CD8-positive, alpha-beta memory T cell (primary cell): ENCODE measurements at regions not wholly inside any gene's neighbourhood (a gene's known extent, or its start where the extent isn't known, plus 50 kb on each side); places are given as distances from the start of the nearest gene placed in this dataset.

ENCODE experiments used
- CTCF ChIA-PET: fragments of 350-600 bp; sonication (Branson Sonifier 250); formaldehyde crosslinking; loops from one replicate; lab custom pipeline; 2021; ENCODE audit warnings: antibody characterized with exemption; lab: Charles Lee
- POLR2A ChIA-PET: fragments of 350-600 bp; sonication (Branson Sonifier 250); formaldehyde crosslinking; loops from one replicate; lab custom pipeline; 2021; ENCODE audit warnings: antibody characterized with exemption; lab: Charles Lee
- DNase-seq, 5 donors: peaks; one replicate each; pipeline versions ENCODE4 v3.0.0 to v3.0.0-alpha.2; 2020 to 2022; ENCODE audit warnings: mixed read lengths in 1 of 5
- H3K27ac ChIP-seq: one replicate; pipeline ENCODE4 v1.7.0; 2013; ENCODE audit warnings: low read depth, mild to moderate bottlenecking, low read length, moderate library complexity
- H3K27me3 ChIP-seq: 2 replicates; pipeline ENCODE4 v1.7.0; 2013; ENCODE audit warnings: low read length, mild to moderate bottlenecking; ENCODE audit not compliant: insufficient read depth, poor library complexity, severe bottlenecking
- H3K36me3 ChIP-seq: 2 replicates; pipeline ENCODE4 v1.7.0; 2013; ENCODE audit warnings: mild to moderate bottlenecking, low read length, moderate library complexity; ENCODE audit not compliant: insufficient read depth
- H3K4me1 ChIP-seq: 2 replicates; pipeline ENCODE4 v1.7.0; 2013; ENCODE audit warnings: mild to moderate bottlenecking, low read length, moderate library complexity; ENCODE audit not compliant: insufficient read depth
- H3K4me3 ChIP-seq: 2 replicates; pipeline ENCODE4 v1.7.0; 2013; ENCODE audit warnings: mild to moderate bottlenecking, low read length
- H3K9me3 ChIP-seq: 2 replicates; pipeline ENCODE4 v1.7.0; 2013; ENCODE audit warnings: mild to moderate bottlenecking, low read length
- H3K27ac Mint-ChIP-seq, 8 donors: one replicate each; pipeline ENCODE4 v1.8.0; 2020 to 2021; ENCODE audit warnings: mixed read lengths in 8 of 8, mild to moderate bottlenecking in 6 of 8, inconsistent platforms in 3 of 8, moderate library complexity in 3 of 8
- H3K27me3 Mint-ChIP-seq, 2 donors: one replicate each; pipeline ENCODE4 v1.8.0; 2020 to 2021; ENCODE audit warnings: mixed read lengths in 2 of 2, mild to moderate bottlenecking in 1 of 2, moderate library complexity in 1 of 2
- H3K36me3 Mint-ChIP-seq, 3 donors: one replicate each; pipeline ENCODE4 v1.8.0; 2020 to 2021; ENCODE audit warnings: mixed read lengths in 3 of 3, inconsistent platforms in 1 of 3, mild to moderate bottlenecking in 1 of 3
- H3K4me1 Mint-ChIP-seq, 3 donors: one replicate each; pipeline ENCODE4 v1.8.0; 2020 to 2021; ENCODE audit warnings: mixed read lengths in 3 of 3, inconsistent platforms in 1 of 3, mild to moderate bottlenecking in 1 of 3
- H3K4me3 Mint-ChIP-seq, 7 donors: one replicate each; pipeline ENCODE4 v1.8.0; 2020 to 2021; ENCODE audit warnings: mixed read lengths in 7 of 7, mild to moderate bottlenecking in 6 of 7, moderate library complexity in 4 of 7, inconsistent platforms in 2 of 7
- H3K9me3 Mint-ChIP-seq, 5 donors: one replicate each; pipeline ENCODE4 v1.8.0; 2020 to 2022; ENCODE audit warnings: mixed read lengths in 5 of 5, mild to moderate bottlenecking in 3 of 5, moderate library complexity in 2 of 5, inconsistent platforms in 1 of 5

- no peaks in the 10 kb centered on the region for H3K4me1 Mint-ChIP-seq
- peaks cover 0 to 5% (median 0%) of the 10 kb centered on the region in 5 donors for H3K9me3 Mint-ChIP-seq
- H3K36me3 ChIP-seq, result no peaks in the 10 kb centered on the region
- no peaks in the 10 kb centered on the region for H3K36me3 Mint-ChIP-seq
- no peak for DNase-seq
- no peak overlapping the region for H3K4me3 Mint-ChIP-seq
- H3K27ac ChIP-seq, result no peak overlapping the region
- H3K4me1 ChIP-seq, result no peaks in the 10 kb centered on the region
- ChIA-PET CTCF (no interaction called here), POLR2A (no interaction called here)
- no peak overlapping the region for H3K27ac Mint-ChIP-seq
- no peaks in the 10 kb centered on the region for H3K27me3 Mint-ChIP-seq
- no peak overlapping the region for H3K4me3 ChIP-seq
- H3K9me3 ChIP-seq, result no peaks in the 10 kb centered on the region
- H3K27me3 ChIP-seq, result no peaks in the 10 kb centered on the region
Measured at GRCh38 chr9:115943431-115944165, 210.0 kb upstream of the PAPPA start.

DNA sequence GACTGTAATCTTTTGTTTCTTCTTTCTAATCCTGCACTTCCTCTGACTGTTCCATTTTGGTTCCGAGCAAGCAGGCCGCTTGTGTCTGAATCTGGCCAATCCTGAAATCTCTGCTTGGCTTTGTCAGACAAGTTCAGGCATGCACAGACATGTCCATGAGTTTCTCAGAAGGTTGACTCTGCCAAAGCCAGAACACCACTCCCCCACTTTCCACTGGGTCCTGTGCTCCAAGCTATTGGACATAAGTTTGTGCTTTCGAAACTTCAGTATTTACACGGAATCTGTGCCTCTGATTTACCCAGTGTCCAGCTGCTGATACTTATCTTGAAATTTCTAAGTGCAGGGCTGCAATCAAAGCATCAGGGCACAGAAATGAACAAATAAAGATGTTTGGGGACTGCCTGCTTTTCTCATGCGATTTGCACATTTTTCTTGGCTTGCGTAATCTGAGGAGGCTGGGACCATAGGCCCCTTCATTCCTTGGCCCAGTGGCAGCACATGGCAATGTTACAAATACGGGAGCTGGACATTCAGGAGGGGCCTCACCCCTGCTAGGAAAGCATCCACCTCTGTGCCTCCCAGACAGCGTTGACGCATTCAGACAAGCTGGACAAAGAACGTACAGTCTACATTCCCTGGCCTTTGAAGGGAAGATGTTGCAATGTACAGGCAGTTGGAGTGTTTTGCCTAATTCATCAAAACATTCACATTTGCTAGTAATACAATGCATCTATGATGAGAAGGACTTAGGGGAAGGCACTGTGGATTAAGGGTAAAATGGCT is 209.2 kb upstream of the PAPPA start:
- no peak overlapping the region for H3K4me3 ChIP-seq
- ChIA-PET POLR2A (no interaction called here), CTCF (no interaction called here)
- DNase-seq, result no peak
- H3K4me1 Mint-ChIP-seq, result no peaks in the 10 kb centered on the region
- no peaks in the 10 kb centered on the region for H3K4me1 ChIP-seq
- H3K27me3 Mint-ChIP-seq, result peaks cover 0 to 1% of the 10 kb centered on the region in 2 donors
- H3K27ac Mint-ChIP-seq, result no peak overlapping the region
- no peaks in the 10 kb centered on the region for H3K9me3 ChIP-seq
- no peaks in the 10 kb centered on the region for H3K36me3 Mint-ChIP-seq
- H3K27me3 ChIP-seq, result no peaks in the 10 kb centered on the region
- no peaks in the 10 kb centered on the region for H3K36me3 ChIP-seq
- no peak overlapping the region for H3K27ac ChIP-seq
- H3K4me3 Mint-ChIP-seq, result no peak overlapping the region
- peaks cover 0 to 3% (median 0%) of the 10 kb centered on the region in 5 donors for H3K9me3 Mint-ChIP-seq

DNA sequence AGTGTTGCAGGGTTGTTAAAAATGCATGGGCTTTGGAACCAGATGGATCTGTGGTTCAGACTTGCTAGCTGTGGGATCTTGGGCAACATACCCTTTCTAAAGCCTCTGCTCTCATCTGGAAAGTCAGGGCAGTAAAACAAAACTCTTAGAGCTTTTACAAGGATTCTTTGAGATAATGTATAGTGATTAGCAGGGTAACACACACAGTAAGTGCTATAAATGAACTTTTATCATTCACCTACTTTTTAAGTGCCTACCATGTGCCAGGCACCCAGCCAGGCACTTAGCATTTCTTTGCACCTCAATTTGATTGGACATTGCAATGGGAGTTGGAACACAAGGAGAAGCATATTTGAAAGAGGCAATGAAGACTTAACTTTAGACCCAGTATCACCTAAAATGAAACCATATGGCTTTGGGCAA is 208.6 kb upstream of the PAPPA start:
- DNase-seq, result no peak
- H3K9me3 Mint-ChIP-seq, result peaks cover 0 to 4% (median 0%) of the 10 kb centered on the region in 5 donors
- H3K27me3 Mint-ChIP-seq, result peaks cover 0 to 1% of the 10 kb centered on the region in 2 donors
- no peaks in the 10 kb centered on the region for H3K4me1 Mint-ChIP-seq
- no peak overlapping the region for H3K27ac Mint-ChIP-seq
- Histone ChIP-seq H3K27me3 (no peaks in the 10 kb centered on the region), H3K27ac (no peak overlapping the region), H3K36me3 (no peaks in the 10 kb centered on the region), H3K9me3 (no peaks in the 10 kb centered on the region), H3K4me3 (no peak overlapping the region), H3K4me1 (no peaks in the 10 kb centered on the region)
- ChIA-PET POLR2A (no interaction called here), CTCF (no interaction called here)
- H3K36me3 Mint-ChIP-seq, result no peaks in the 10 kb centered on the region
- no peak overlapping the region for H3K4me3 Mint-ChIP-seq

- Mint-ChIP-seq H3K4me3 (no peak overlapping the region), H3K27me3 (peaks cover 0 to 1% of the 10 kb centered on the region in 2 donors), H3K27ac (no peak overlapping the region), H3K9me3 (peaks cover 0 to 5% (median 0%) of the 10 kb centered on the region in 5 donors), H3K4me1 (no peaks in the 10 kb centered on the region), H3K36me3 (no peaks in the 10 kb centered on the region)
- Histone ChIP-seq H3K4me3 (no peak overlapping the region), H3K4me1 (no peaks in the 10 kb centered on the region), H3K9me3 (no peaks in the 10 kb centered on the region), H3K27ac (no peak overlapping the region), H3K36me3 (no peaks in the 10 kb centered on the region), H3K27me3 (no peaks in the 10 kb centered on the region)
- ChIA-PET POLR2A (no interaction called here), CTCF (no interaction called here)
- no peak for DNase-seq
Measured at GRCh38 chr9:115946530-115946929, 207.1 kb upstream of the PAPPA start.

DNA sequence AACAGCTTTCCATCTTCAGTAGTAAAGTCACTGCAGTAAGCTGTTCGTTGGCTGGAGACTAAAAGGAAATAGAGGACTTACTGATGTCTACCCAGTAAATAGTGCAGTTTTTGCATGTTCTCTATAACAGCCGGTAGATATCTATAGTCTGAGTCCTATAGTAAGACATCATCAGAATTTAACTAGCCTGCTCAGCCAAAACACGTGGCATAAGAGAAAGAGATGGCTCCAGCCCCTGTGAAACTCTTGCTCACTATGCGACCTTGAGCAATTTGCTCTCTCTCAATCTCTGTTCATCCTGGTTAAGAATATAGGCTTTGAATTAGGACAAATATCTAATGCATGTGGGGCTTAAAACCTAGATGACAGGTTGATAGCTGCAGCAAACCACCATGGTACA is 201.6 kb upstream of the PAPPA start:
- CTCF ChIA-PET, result no interaction called here
- H3K4me1 Mint-ChIP-seq, result no peaks in the 10 kb centered on the region
- no peaks in the 10 kb centered on the region for H3K4me1 ChIP-seq
- H3K4me3 Mint-ChIP-seq, result no peak overlapping the region
- POLR2A ChIA-PET, result interaction anchor here (0.6 kb wide), 1 partner anchor 724 kb away, joined by 3 read pairs; no protein-coding TSS in a partner anchor
- no peaks in the 10 kb centered on the region for H3K27me3 ChIP-seq
- no peak overlapping the region for H3K4me3 ChIP-seq
- H3K27me3 Mint-ChIP-seq, result peaks cover 0 to 1% of the 10 kb centered on the region in 2 donors
- no peaks in the 10 kb centered on the region for H3K36me3 ChIP-seq
- H3K27ac Mint-ChIP-seq, result no peak overlapping the region
- H3K9me3 Mint-ChIP-seq, result peaks cover 0 to 5% (median 2%) of the 10 kb centered on the region in 5 donors
- no peak overlapping the region for H3K27ac ChIP-seq
- no peak for DNase-seq
- peaks cover 0 to 2% (median 0%) of the 10 kb centered on the region in 3 donors for H3K36me3 Mint-ChIP-seq
- no peaks in the 10 kb centered on the region for H3K9me3 ChIP-seq

DNA sequence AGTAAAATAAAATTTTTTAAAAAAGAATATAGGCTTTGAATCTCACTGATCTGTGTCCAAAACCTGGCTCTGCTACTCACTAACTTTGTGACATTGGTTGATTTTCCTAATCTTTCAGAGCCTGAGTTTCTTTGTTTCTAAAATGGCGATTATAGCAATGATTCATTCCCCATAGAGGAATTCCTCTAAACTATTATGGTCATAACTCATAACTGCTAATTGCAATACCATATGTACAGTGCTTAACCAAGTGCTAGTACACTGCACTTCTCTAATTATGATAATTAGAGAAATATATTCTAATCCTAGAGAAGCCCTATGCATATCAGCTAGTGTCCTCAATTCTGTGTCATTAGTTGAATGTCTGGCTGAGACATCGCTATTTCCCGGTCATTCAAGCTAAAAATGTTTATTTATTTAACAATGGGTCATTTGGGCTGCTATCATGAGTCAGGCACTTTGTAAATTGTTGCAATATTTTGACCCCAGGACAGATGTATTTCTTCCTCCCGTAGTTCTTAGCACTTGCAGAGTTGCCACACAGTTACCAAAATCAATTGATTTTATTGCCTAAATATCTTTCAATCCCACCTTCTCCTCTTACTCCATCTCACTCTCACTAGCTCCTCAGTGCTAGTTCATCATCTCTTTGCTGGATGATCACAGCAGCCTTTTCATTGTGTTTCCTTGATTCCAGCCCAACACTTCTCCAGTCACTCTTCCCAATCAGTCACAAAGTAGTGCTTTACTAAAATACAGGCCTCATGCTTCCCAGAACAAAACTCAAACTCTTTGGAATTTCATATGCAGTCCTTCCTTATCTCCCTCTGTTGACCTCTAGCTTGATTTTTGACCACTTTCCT is 200.9 kb upstream of the PAPPA start:
- ChIA-PET POLR2A (no interaction called here), CTCF (no interaction called here)
- no peak overlapping the region for H3K4me3 ChIP-seq
- H3K36me3 Mint-ChIP-seq, result peaks cover 0 to 2% (median 0%) of the 10 kb centered on the region in 3 donors
- H3K9me3 Mint-ChIP-seq, result peaks cover 0 to 6% (median 2%) of the 10 kb centered on the region in 5 donors
- no peak overlapping the region for H3K27ac Mint-ChIP-seq
- no peaks in the 10 kb centered on the region for H3K9me3 ChIP-seq
- peaks cover 0 to 1% of the 10 kb centered on the region in 2 donors for H3K27me3 Mint-ChIP-seq
- H3K27ac ChIP-seq, result no peak overlapping the region
- no peaks in the 10 kb centered on the region for H3K36me3 ChIP-seq
- H3K4me1 Mint-ChIP-seq, result no peaks in the 10 kb centered on the region
- H3K27me3 ChIP-seq, result no peaks in the 10 kb centered on the region
- no peaks in the 10 kb centered on the region for H3K4me1 ChIP-seq
- DNase-seq, result no peak
- H3K4me3 Mint-ChIP-seq, result no peak overlapping the region

- no peak overlapping the region for H3K27ac Mint-ChIP-seq
- no peaks in the 10 kb centered on the region for H3K4me1 ChIP-seq
- no peak overlapping the region for H3K4me3 Mint-ChIP-seq
- H3K27me3 ChIP-seq, result no peaks in the 10 kb centered on the region
- H3K9me3 Mint-ChIP-seq, result peaks cover 0 to 2% (median 2%) of the 10 kb centered on the region in 5 donors
- ChIA-PET CTCF (no interaction called here), POLR2A (no interaction called here)
- no peak overlapping the region for H3K4me3 ChIP-seq
- H3K9me3 ChIP-seq, result no peaks in the 10 kb centered on the region
- DNase-seq, result no peak
- H3K27ac ChIP-seq, result no peak overlapping the region
- H3K4me1 Mint-ChIP-seq, result no peaks in the 10 kb centered on the region
- H3K27me3 Mint-ChIP-seq, result no peaks in the 10 kb centered on the region
- peaks cover 0 to 2% (median 0%) of the 10 kb centered on the region in 3 donors for H3K36me3 Mint-ChIP-seq
- H3K36me3 ChIP-seq, result no peaks in the 10 kb centered on the region
Measured at GRCh38 chr9:115956371-115956770, 197.2 kb upstream of the PAPPA start.
